HL-60 (cell line): ENCODE measurements at regions not wholly inside any gene's neighbourhood (a gene's known extent, or its start where the extent isn't known, plus 50 kb on each side); places are given as distances from the start of the nearest gene placed in this dataset.

ENCODE experiments used
- DNase-seq, 2 experiments: peaks; one replicate each; pipeline ENCODE4 v3.0.0-alpha.2; 2010 to 2020; ENCODE audit warnings: low read depth in 1 of 2, low spot score in 1 of 2
- H3K27ac ChIP-seq: fragments of 250-450 bp; sonication (Bioruptor Pico); replicated peaks from 2 replicates; pipeline ENCODE4 v1.5.1; 2020; ENCODE audit warnings: mild to moderate bottlenecking, moderate library complexity
- H3K27me3 ChIP-seq: fragments of 250-450 bp; sonication (Bioruptor Pico); 2 replicates; pipeline ENCODE4 v1.5.1; 2021; ENCODE audit warnings: mild to moderate bottlenecking, moderate library complexity; ENCODE audit not compliant: insufficient read depth, poor library complexity, severe bottlenecking
- H3K4me3 ChIP-seq: replicated peaks from 2 replicates; pipeline ENCODE4 v1.5.1; 2011; ENCODE audit warnings: mild to moderate bottlenecking, control low read depth, low read length; ENCODE audit not compliant: insufficient read depth
- CTCF ChIP-seq: IDR thresholded peaks from one replicate; pipeline ENCODE4 v1.5.1; 2011; ENCODE audit warnings: low read length, control low read depth, inconsistent platforms; ENCODE audit not compliant: insufficient read depth
- GABPA ChIP-seq: IDR thresholded peaks from 2 replicates; pipeline ENCODE4 v1.6.1; 2012; ENCODE audit warnings: low read depth
- POLR2AphosphoS5 ChIP-seq: IDR thresholded peaks from 2 replicates; pipeline ENCODE4 v1.6.1; 2012; ENCODE audit warnings: low read depth
- REST ChIP-seq: IDR thresholded peaks from 2 replicates; pipeline ENCODE4 v1.6.1; 2012; ENCODE audit warnings: low read depth; ENCODE audit not compliant: insufficient replicate concordance
- SPI1 ChIP-seq: IDR thresholded peaks from 2 replicates; pipeline ENCODE4 v1.6.1; 2012; ENCODE audit warnings: low read depth, mild to moderate bottlenecking, borderline replicate concordance

GRCh38 chr10:105774351-105774750, 1133.3 kb downstream of the SORCS3 start:
- Histone ChIP-seq H3K4me3 (no peak overlapping the region), H3K27ac (no peak overlapping the region), H3K27me3 (no peaks in the 10 kb centered on the region)
- TF ChIP-seq CTCF (no peak), REST (no peak), POLR2AphosphoS5 (no peak), SPI1 (no peak), GABPA (no peak)
- DNase-seq: no peak

GRCh38 chr10:105770524-105771212, 1129.6 kb downstream of the SORCS3 start:
- H3K27me3 ChIP-seq: no peaks in the 10 kb centered on the region
- no peak overlapping the region for H3K27ac ChIP-seq
- no peak overlapping the region for H3K4me3 ChIP-seq
- DNase-seq: no peak
- TF ChIP-seq REST (no peak), GABPA (no peak), CTCF (no peak), POLR2AphosphoS5 (no peak), SPI1 (no peak)

GRCh38 chr10:105769248-105770184, 1128.4 kb downstream of the SORCS3 start:
- Histone ChIP-seq H3K4me3 (no peak overlapping the region), H3K27me3 (no peaks in the 10 kb centered on the region), H3K27ac (no peak overlapping the region)
- TF ChIP-seq REST (no peak), SPI1 (no peak), POLR2AphosphoS5 (no peak), CTCF (no peak), GABPA (no peak)
- DNase-seq: no peak
